ENCODE measurements at regions not wholly inside any gene's neighbourhood (a gene's known extent, or its start where the extent isn't known, plus 50 kb on each side); places are given as distances from the start of the nearest gene placed in this dataset.

DNA sequence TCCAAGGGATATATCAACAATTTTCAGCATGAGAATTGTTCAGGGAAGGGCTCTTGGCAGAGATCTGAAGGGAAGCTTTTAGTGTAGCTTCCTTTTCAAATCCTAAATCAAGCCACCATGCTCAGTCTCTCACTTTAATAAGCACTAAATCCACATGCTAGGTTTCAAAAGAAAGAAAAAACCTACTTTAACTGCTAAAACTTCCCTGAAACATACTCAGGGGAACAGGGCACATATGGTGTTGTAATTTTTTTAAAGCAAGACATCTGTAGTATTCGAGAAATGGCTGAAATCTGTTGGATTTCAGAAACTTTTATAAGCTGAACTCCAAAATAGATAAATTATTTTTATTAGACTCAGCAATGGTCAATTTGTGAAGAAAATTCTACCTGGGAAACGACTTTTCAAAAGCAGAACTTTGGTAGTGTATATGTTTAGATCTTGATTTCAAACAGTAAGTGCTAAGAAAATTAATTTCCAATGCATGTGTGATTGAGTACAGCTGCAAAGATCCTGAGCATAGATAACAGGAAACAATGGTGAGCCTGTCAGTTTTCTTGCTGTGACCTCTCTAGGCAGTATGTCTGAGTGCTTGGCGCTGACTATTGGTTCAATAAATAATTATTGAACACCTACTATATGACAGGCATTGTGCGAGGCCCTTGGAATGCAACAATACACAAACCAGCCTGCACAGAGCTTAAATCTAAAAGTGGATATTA lies 804.5 kb upstream of the SOX9 start (continued):
- TF ChIP-seq CHD7 (IDR thresholded peaks at IDR 0.05; ENCODE audit: insufficient replicate concordance, low read length) (no peak), SIN3A (conservative IDR thresholded peaks at IDR 0.05 in 1 of 2, IDR thresholded peaks at IDR 0.05 in 1 of 2; ENCODE audit: low read depth in 1 of 2, low read length in 2 of 2) (no peak), SIX5 (IDR thresholded peaks at IDR 0.05; ENCODE audit: low read depth, low read length) (no peak), SAP30 (IDR thresholded peaks at IDR 0.05; ENCODE audit: insufficient read depth, insufficient replicate concordance, low read length) (no peak), BACH1 (IDR thresholded peaks at IDR 0.05; ENCODE audit: low read length) (no peak), CTBP2 (IDR thresholded peaks at IDR 0.05; ENCODE audit: borderline replicate concordance, insufficient read depth, insufficient read length, low read length) (no peak), GABPA (IDR thresholded peaks at IDR 0.05; ENCODE audit: borderline replicate concordance, insufficient read depth, low read length) (no peak), RAD21 (IDR thresholded peaks at IDR 0.05 in 1 of 2, conservative IDR thresholded peaks at IDR 0.05 in 1 of 2; ENCODE audit: low read depth in 2 of 2, low read length in 2 of 2) (no peak)
- TF ChIP-seq, protein P1, sequence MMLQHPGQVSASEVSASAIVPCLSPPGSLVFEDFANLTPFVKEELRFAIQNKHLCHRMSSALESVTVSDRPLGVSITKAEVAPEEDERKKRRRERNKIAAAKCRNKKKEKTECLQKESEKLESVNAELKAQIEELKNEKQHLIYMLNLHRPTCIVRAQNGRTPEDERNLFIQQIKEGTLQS (IDR thresholded peaks at IDR 0.05; ENCODE audit: insufficient read depth, low read depth, low read length): no peak
